ENCODE measurements at regions not wholly inside any gene's neighbourhood (a gene's known extent, or its start where the extent isn't known, plus 50 kb on each side); places are given as distances from the start of the nearest gene placed in this dataset.

DNA sequence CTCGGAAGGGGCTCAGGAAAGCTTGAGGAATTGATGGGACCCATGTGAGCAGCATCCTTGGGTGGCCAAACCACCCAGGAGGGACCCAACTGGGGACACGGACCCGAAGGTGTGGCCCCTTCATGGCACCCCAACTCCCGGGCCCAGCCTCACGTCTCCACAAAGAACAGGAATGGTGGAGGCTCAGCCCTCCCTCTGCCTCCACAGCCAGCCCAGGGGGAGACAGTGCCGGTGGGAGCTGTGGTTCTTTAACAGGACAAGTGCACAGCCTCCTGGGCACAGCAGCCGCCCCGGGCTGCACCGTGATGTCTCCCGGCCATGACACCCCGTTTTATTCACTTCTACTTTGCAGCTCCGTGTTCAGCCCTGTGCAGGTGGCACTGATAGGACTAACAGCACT, 587.2 kb downstream of the BRD1 start:
- Histone ChIP-seq H2AFZ (ENCODE audit: low read depth, low read length, severe bottlenecking) (no peak overlapping the region), H3K27me3 (ENCODE audit: low read length) (no peaks in the 10 kb centered on the region), H3K79me2 (ENCODE audit: insufficient read depth, low read length) (no peaks in the 10 kb centered on the region), H3K9ac (ENCODE audit: low read length) (no peak overlapping the region), H3K9me2 (replicated peaks; ENCODE audit: insufficient read depth, low read length) (no peaks in the 10 kb centered on the region), H3K9me3 (ENCODE audit: insufficient read depth, low read length) (no peaks in the 10 kb centered on the region), H4K20me1 (ENCODE audit: low read depth, low read length) (no peaks in the 10 kb centered on the region), H3K27ac (ENCODE audit: low read depth, low read length) (no peak overlapping the region), H3K36me3 (ENCODE audit: low read length) (no peaks in the 10 kb centered on the region), H3K4me3 (ENCODE audit: insufficient read depth, low read length, poor library complexity, severe bottlenecking) (no peak overlapping the region), H3F3A (ENCODE audit: insufficient read depth) (no peaks in the 10 kb centered on the region), H3K4me2 (ENCODE audit: low read depth, low read length, poor library complexity, severe bottlenecking) (no peak overlapping the region)
- TF ChIP-seq EZH2phosphoT487 (conservative IDR thresholded peaks at IDR 0.05; ENCODE audit: low read length), result no peak
- TF ChIP-seq, protein P1, sequence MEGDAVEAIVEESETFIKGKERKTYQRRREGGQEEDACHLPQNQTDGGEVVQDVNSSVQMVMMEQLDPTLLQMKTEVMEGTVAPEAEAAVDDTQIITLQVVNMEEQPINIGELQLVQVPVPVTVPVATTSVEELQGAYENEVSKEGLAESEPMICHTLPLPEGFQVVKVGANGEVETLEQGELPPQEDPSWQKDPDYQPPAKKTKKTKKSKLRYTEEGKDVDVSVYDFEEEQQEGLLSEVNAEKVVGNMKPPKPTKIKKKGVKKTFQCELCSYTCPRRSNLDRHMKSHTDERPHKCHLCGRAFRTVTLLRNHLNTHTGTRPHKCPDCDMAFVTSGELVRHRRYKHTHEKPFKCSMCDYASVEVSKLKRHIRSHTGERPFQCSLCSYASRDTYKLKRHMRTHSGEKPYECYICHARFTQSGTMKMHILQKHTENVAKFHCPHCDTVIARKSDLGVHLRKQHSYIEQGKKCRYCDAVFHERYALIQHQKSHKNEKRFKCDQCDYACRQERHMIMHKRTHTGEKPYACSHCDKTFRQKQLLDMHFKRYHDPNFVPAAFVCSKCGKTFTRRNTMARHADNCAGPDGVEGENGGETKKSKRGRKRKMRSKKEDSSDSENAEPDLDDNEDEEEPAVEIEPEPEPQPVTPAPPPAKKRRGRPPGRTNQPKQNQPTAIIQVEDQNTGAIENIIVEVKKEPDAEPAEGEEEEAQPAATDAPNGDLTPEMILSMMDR (IDR thresholded peaks at IDR 0.05; ENCODE audit: insufficient read depth, low read length, poor library complexity, severe bottlenecking), result no peak

- Histone ChIP-seq H3K36me3 (ENCODE audit: low read length) (no peaks in the 10 kb centered on the region), H3K9ac (ENCODE audit: low read length) (no peak overlapping the region), H2AFZ (ENCODE audit: low read depth, low read length, severe bottlenecking) (no peak overlapping the region), H3K9me2 (replicated peaks; ENCODE audit: insufficient read depth, low read length) (no peaks in the 10 kb centered on the region), H3K79me2 (ENCODE audit: insufficient read depth, low read length) (no peaks in the 10 kb centered on the region), H4K20me1 (ENCODE audit: low read depth, low read length) (no peaks in the 10 kb centered on the region), H3K4me3 (ENCODE audit: insufficient read depth, low read length, poor library complexity, severe bottlenecking) (no peak overlapping the region), H3F3A (ENCODE audit: insufficient read depth) (no peaks in the 10 kb centered on the region), H3K27me3 (ENCODE audit: low read length) (no peaks in the 10 kb centered on the region), H3K27ac (ENCODE audit: low read depth, low read length) (no peak overlapping the region), H3K9me3 (ENCODE audit: insufficient read depth, low read length) (no peaks in the 10 kb centered on the region), H3K4me2 (ENCODE audit: low read depth, low read length, poor library complexity, severe bottlenecking) (no peak overlapping the region)
- TF ChIP-seq, protein P1 (IDR thresholded peaks at IDR 0.05; ENCODE audit: insufficient read depth, low read length, poor library complexity, severe bottlenecking), result no peak
- no peak for TF ChIP-seq EZH2phosphoT487 (conservative IDR thresholded peaks at IDR 0.05; ENCODE audit: low read length)
Measured at GRCh38 chr22:49240016-49240380, 587.7 kb downstream of the BRD1 start.

- H2AFZ ChIP-seq (ENCODE audit: low read depth, low read length, severe bottlenecking), result no peak overlapping the region
- no peaks in the 10 kb centered on the region for H3K36me3 ChIP-seq (ENCODE audit: low read length)
Measured at GRCh38 chr22:49239264-49240015, 588.2 kb downstream of the BRD1 start.

More at GRCh38 chr22:49239264-49240015, 588.2 kb downstream of the BRD1 start:
- Histone ChIP-seq H3K9ac (ENCODE audit: low read length) (no peak overlapping the region), H3F3A (ENCODE audit: insufficient read depth) (no peaks in the 10 kb centered on the region), H3K4me2 (ENCODE audit: low read depth, low read length, poor library complexity, severe bottlenecking) (no peak overlapping the region), H3K27ac (ENCODE audit: low read depth, low read length) (no peak overlapping the region), H4K20me1 (ENCODE audit: low read depth, low read length) (no peaks in the 10 kb centered on the region), H3K9me3 (ENCODE audit: insufficient read depth, low read length) (no peaks in the 10 kb centered on the region), H3K27me3 (ENCODE audit: low read length) (no peaks in the 10 kb centered on the region), H3K79me2 (ENCODE audit: insufficient read depth, low read length) (no peaks in the 10 kb centered on the region), H3K4me3 (ENCODE audit: insufficient read depth, low read length, poor library complexity, severe bottlenecking) (no peak overlapping the region), H3K9me2 (replicated peaks; ENCODE audit: insufficient read depth, low read length) (no peaks in the 10 kb centered on the region)
- no peak for TF ChIP-seq EZH2phosphoT487 (conservative IDR thresholded peaks at IDR 0.05; ENCODE audit: low read length)
- TF ChIP-seq, protein P1 (IDR thresholded peaks at IDR 0.05; ENCODE audit: insufficient read depth, low read length, poor library complexity, severe bottlenecking), result no peak
